Right lobe of liver (tissue), 6 donors: ENCODE measurements at regions not wholly inside any gene's neighbourhood (a gene's known extent, or its start where the extent isn't known, plus 50 kb on each side); places are given as distances from the start of the nearest gene placed in this dataset.
"Not testable (repeated sequence)": the region's sequence is repeated elsewhere in the genome, so short reads cannot be mapped to it uniquely, and the experiment has no call there.

Experiments
- ATAC-seq, 4 donors: fragments of 200-7000 bp; cut with Tn5 transposase; one replicate each; pipeline ENCODE4 v1.9.1; 2020; ENCODE audit warnings: mild to moderate bottlenecking in 4 of 4, moderate library complexity in 4 of 4
- DNase-seq, 3 donors: peaks; one replicate each; pipeline ENCODE4 v3.0.0-alpha.2; 2020
- H3K27ac ChIP-seq, 3 donors: fragments of 200-600 bp; one replicate each; pipeline ENCODE4 v1.8.0; 2022
- H3K27me3 ChIP-seq, 2 donors: fragments of 200-600 bp; one replicate each; pipeline ENCODE4 v1.8.0; 2022
- H3K36me3 ChIP-seq, 4 donors: fragments of 200-600 bp; sonication (generic) in 1 of 4; one replicate each; pipeline versions ENCODE4 v1.5.1 to v1.8.0; 2017 to 2022; ENCODE audit warnings: control low read depth in 1 of 4
- H3K4me1 ChIP-seq, 4 donors: fragments of 200-600 bp; sonication (generic) in 1 of 4; one replicate each; pipeline versions ENCODE4 v1.5.1 to v1.8.0; 2017 to 2022; ENCODE audit warnings: control low read depth in 1 of 4
- H3K4me3 ChIP-seq, 3 donors: fragments of 200-600 bp; one replicate each; pipeline ENCODE4 v1.8.0; 2022
- H3K9me3 ChIP-seq, 4 donors: fragments of 200-600 bp; sonication (generic) in 1 of 4; one replicate each; pipeline versions ENCODE4 v1.5.1 to v1.8.0; 2017 to 2022; ENCODE audit warnings: control low read depth in 1 of 4
- POLR2A ChIP-seq: fragments of 450-650 bp; IDR thresholded peaks from one replicate; pipeline ENCODE4 v1.6.1; 2017; ENCODE audit warnings: antibody characterized with exemption, mild to moderate bottlenecking
- WGBS: methylation state at CpG from one replicate; pipeline ENCODE4 v1.1.6; 2018; ENCODE audit warnings: low coverage, low lambda C conversion rate; ENCODE audit not compliant: insufficient coverage; ENCODE audit errors: missing lambda C conversion rate; 5-methylcytosine and 5-hydroxymethylcytosine counted together
- intact Hi-C, 2 donors: fragments of 100-400 bp; cut with DNase I; formaldehyde crosslinking; loops; one replicate each; pipeline versions ENCODE4 v1.11.2 to v1.14.1; 2022
- TF ChIP-seq, protein P1 (sequence below), 4 donors: fragments of 200-600 bp in 3 of 4; fragments of 450-650 bp in 1 of 4; IDR thresholded peaks; one replicate each; pipeline versions ENCODE4 v1.5.1 to v1.8.0; 2016 to 2022; ENCODE audit warnings: antibody characterized with exemption in 4 of 4, mild to moderate bottlenecking in 2 of 4
- donor health status: DM: no; HTN: yes; CAD: no.
- donor health status: DM: no; HTN: no; CAD: no.
- donor health status: DM: no; HTN: no; CAD: no.
- donor health status: DM: no; HTN: yes; CAD: no.
- donor health status: DM: no; HTN: yes; CAD: no.

DNA sequence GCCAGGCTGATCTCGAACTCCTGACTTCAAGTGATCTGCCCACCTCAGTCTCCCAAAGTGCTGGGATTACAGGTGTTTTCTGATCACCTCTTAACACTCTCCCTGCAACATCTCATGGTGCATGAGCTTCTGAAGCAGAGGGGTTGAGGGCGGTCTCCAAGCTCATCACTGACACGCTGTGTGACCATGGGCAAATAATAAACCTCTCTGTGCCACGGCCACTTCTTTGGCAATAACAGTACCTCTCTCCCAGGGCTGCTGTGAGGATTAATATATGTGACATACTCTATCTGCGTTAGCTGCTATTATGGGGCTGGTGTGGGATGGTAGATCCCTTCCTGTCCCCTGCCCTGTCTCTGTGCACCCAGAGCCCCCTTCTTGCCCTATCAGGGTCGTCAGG is 62.9 kb upstream of the LHX5 start:
- no peak for TF ChIP-seq POLR2A
- TF ChIP-seq, protein P1, sequence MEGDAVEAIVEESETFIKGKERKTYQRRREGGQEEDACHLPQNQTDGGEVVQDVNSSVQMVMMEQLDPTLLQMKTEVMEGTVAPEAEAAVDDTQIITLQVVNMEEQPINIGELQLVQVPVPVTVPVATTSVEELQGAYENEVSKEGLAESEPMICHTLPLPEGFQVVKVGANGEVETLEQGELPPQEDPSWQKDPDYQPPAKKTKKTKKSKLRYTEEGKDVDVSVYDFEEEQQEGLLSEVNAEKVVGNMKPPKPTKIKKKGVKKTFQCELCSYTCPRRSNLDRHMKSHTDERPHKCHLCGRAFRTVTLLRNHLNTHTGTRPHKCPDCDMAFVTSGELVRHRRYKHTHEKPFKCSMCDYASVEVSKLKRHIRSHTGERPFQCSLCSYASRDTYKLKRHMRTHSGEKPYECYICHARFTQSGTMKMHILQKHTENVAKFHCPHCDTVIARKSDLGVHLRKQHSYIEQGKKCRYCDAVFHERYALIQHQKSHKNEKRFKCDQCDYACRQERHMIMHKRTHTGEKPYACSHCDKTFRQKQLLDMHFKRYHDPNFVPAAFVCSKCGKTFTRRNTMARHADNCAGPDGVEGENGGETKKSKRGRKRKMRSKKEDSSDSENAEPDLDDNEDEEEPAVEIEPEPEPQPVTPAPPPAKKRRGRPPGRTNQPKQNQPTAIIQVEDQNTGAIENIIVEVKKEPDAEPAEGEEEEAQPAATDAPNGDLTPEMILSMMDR (IDR thresholded peaks at IDR 0.05) = no peak
- Histone ChIP-seq H3K27me3 (no peaks in the 10 kb centered on the region), H3K9me3 (no peaks in the 10 kb centered on the region), H3K36me3 (no peaks in the 10 kb centered on the region), H3K4me3 (no peak overlapping the region), H3K4me1 (no peaks in the 10 kb centered on the region), H3K27ac (no peak overlapping the region)
- 64% methylated on average over 3 of the region's 6 CpGs for WGBS
- DNase-seq (no peak), ATAC-seq (no peak)
- intact Hi-C loops = no loop called here

DNA sequence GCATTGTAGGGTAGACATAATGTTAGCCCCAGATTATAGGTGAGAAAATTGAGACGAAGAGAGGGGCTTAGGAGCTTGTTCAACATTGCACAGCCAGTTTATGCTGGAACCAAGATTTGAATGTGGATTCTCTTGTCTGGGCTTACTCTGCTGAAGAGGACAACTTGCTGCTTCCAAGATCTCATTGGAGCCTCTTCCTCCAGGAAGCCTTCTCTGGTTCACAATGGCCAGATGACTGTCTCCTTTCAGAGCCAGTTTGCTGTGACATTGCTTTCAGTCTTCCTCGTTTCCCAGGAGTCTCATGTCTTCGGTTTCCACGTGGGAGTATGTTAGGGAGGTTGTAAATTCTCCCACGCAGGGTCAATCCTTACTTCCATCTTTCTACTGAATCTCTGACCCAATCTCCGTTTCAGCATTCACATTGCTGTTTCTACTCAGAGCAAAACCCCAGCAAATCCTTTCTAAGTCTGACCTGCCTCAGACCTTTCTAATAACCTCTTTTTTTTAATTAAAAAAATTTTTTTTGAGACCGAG is 62.2 kb upstream of the LHX5 start:
- intact Hi-C loops = no loop called here
- no peak for ATAC-seq
- Histone ChIP-seq H3K4me1 (no peaks in the 10 kb centered on the region), H3K4me3 (no peak overlapping the region), H3K9me3 (no peaks in the 10 kb centered on the region), H3K27me3 (no peaks in the 10 kb centered on the region), H3K36me3 (no peaks in the 10 kb centered on the region), H3K27ac (no peak overlapping the region)
- DNase-seq = no peak
- 43% methylated on average over 7 of the region's 7 CpGs for WGBS
- TF ChIP-seq, protein P1 (IDR thresholded peaks at IDR 0.05) = no peak
- no peak for TF ChIP-seq POLR2A

GRCh38 chr12:113532292-113532691 is 60.6 kb upstream of the LHX5 start:
- WGBS = 55% methylated on average over 11 of the region's 13 CpGs
- no peak overlapping the region for H3K27ac ChIP-seq
- no peaks in the 10 kb centered on the region for H3K36me3 ChIP-seq
- no peaks in the 10 kb centered on the region for H3K9me3 ChIP-seq
- ATAC-seq (no peak), DNase-seq (no peak)
- no peaks in the 10 kb centered on the region for H3K27me3 ChIP-seq
- no peak overlapping the region for H3K4me3 ChIP-seq
- intact Hi-C loops = no loop called here
- TF ChIP-seq, protein P1 (IDR thresholded peaks at IDR 0.05) = no peak
- TF ChIP-seq POLR2A = no peak
- H3K4me1 ChIP-seq = no peaks in the 10 kb centered on the region

GRCh38 chr12:113531073-113531472 is 59.4 kb upstream of the LHX5 start:
- DNase-seq, intact Hi-C loops, H3K27me3 ChIP-seq, ATAC-seq, H3K4me1 ChIP-seq, H3K27ac ChIP-seq, H3K4me3 ChIP-seq, H3K36me3 ChIP-seq, H3K9me3 ChIP-seq: not testable (repeated sequence)
- WGBS = 69% methylated on average over 3 of the region's 3 CpGs

- no peaks in the 10 kb centered on the region for H3K4me1 ChIP-seq
- WGBS = 14% methylated on average over 13 of the region's 14 CpGs
- no peak overlapping the region for H3K27ac ChIP-seq
- DNase-seq (no peak), ATAC-seq (no peak)
- no peaks in the 10 kb centered on the region for H3K9me3 ChIP-seq
- no peak overlapping the region for H3K4me3 ChIP-seq
- TF ChIP-seq, protein P1 (IDR thresholded peaks at IDR 0.05) = no peak
- TF ChIP-seq POLR2A = no peak
- H3K36me3 ChIP-seq = no peaks in the 10 kb centered on the region
- H3K27me3 ChIP-seq = no peaks in the 10 kb centered on the region
- intact Hi-C loops = no loop called here
Observed at GRCh38 chr12:113528606-113529293, 57.1 kb upstream of the LHX5 start.
